ENCODE measurements at regions not wholly inside any gene's neighbourhood (a gene's known extent, or its start where the extent isn't known, plus 50 kb on each side); places are given as distances from the start of the nearest gene placed in this dataset.

DNA sequence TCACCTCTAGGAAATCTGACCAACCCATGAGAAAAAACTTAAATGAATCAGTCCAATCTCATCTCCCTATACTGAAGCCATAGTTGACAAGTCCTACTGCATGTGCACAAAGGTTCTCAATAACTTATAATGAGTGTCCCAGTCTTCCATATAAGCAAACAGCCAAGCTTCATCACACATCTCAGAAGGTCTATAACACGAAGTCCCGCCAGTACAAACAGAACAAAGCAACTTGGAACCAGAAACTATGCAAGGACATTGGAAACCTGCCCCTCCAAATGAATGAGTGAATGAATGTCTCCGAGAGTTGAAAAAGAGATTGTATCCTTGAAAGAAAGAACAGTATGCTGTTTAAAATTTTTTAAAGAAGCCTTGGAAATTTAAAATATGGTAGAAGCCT is 53.6 kb upstream of the IPO9 start:
- DNase-seq, result no peak

- no peak for DNase-seq
These were observed 50.5 kb upstream of the IPO9 start for GRCh38 chr1:201778279-201779065.
